ENCODE measurements at regions not wholly inside any gene's neighbourhood (a gene's known extent, or its start where the extent isn't known, plus 50 kb on each side); places are given as distances from the start of the nearest gene placed in this dataset.
A peak's percentile ranks its signal among the peaks of the same experiment; 100 is the strongest.
"Not testable (repeated sequence)": the region's sequence is repeated elsewhere in the genome, so short reads cannot be mapped to it uniquely, and the experiment has no call there.

GRCh38 chr9:42550789-42551357 lies 367.4 kb downstream of the SPATA31A6 start:
- peak; percentile 74 for ATAC-seq
- TF ChIP-seq CTCF (IDR thresholded peaks at IDR 0.05), result peak; percentile 22
- H3K36me3 Mint-ChIP-seq (ENCODE audit: low read depth); POLR2A ChIA-PET; H3K27ac Mint-ChIP-seq; H3K9me3 Mint-ChIP-seq; CTCF ChIA-PET; H3K4me1 Mint-ChIP-seq (ENCODE audit: low read depth); H3K4me3 Mint-ChIP-seq; intact Hi-C loops (cut with micrococcal nuclease); H3K27me3 Mint-ChIP-seq; DNase-seq: not testable (repeated sequence)

- H3K27me3 Mint-ChIP-seq; H3K4me3 Mint-ChIP-seq; POLR2A ChIA-PET; intact Hi-C loops (cut with micrococcal nuclease); ATAC-seq; H3K27ac Mint-ChIP-seq; DNase-seq; CTCF ChIA-PET; H3K9me3 Mint-ChIP-seq; H3K4me1 Mint-ChIP-seq (ENCODE audit: low read depth); H3K36me3 Mint-ChIP-seq (ENCODE audit: low read depth): not testable (repeated sequence)
Measured at GRCh38 chr9:42568530-42568929, 385.1 kb downstream of the SPATA31A6 start.

- peak; percentile 1 for DNase-seq
- H3K27me3 Mint-ChIP-seq; H3K36me3 Mint-ChIP-seq (ENCODE audit: low read depth); ATAC-seq; H3K4me1 Mint-ChIP-seq (ENCODE audit: low read depth); intact Hi-C loops (cut with micrococcal nuclease); CTCF ChIA-PET; H3K4me3 Mint-ChIP-seq; H3K27ac Mint-ChIP-seq; POLR2A ChIA-PET; H3K9me3 Mint-ChIP-seq: not testable (repeated sequence)
Measured at GRCh38 chr9:42568942-42569556, 385.6 kb downstream of the SPATA31A6 start.

- CTCF ChIA-PET; H3K27ac Mint-ChIP-seq; H3K4me1 Mint-ChIP-seq (ENCODE audit: low read depth); H3K9me3 Mint-ChIP-seq; ATAC-seq; H3K4me3 Mint-ChIP-seq; H3K36me3 Mint-ChIP-seq (ENCODE audit: low read depth); POLR2A ChIA-PET; intact Hi-C loops (cut with micrococcal nuclease); H3K27me3 Mint-ChIP-seq; DNase-seq: not testable (repeated sequence)
Measured at GRCh38 chr9:42577851-42578250, 394.4 kb downstream of the SPATA31A6 start.
